K562 (cell line): ENCODE measurements at regions not wholly inside any gene's neighbourhood (a gene's known extent, or its start where the extent isn't known, plus 50 kb on each side); places are given as distances from the start of the nearest gene placed in this dataset.

Experiments
- ATAC-seq: fragments of 200-7000 bp; cut with Tn5 transposase; 3 replicates; pipeline ENCODE4 v1.9.1; 2020; ENCODE audit warnings: moderate library complexity
- BruUV-seq: library from RNA; stranded (reverse); fragments of 400-500 nt; replicated peaks from 2 replicates; lab custom pipeline; 2021; lab: Mats Ljungman, UMichigan
- CTCF ChIA-PET: fragments of 300-600 bp; formaldehyde crosslinking; extraction: SDS; loops from one replicate; lab custom pipeline; 2021; ENCODE audit warnings: low intra/inter-chr PET ratio; lab: Yijun Ruan, JAX
- POLR2A ChIA-PET: fragments of 300-600, 350-650 bp; sonication (Branson Sonifier 250); formaldehyde crosslinking; extraction: SDS; loops from one replicate; lab custom pipeline; 2021; ENCODE audit warnings: antibody characterized with exemption, inconsistent platforms; lab: Yijun Ruan, JAX
- DNase-seq, 4 experiments: peaks; one replicate each; pipeline versions ENCODE4 v3.0.0 to v3.0.0-alpha.2; 2011 to 2018; ENCODE audit warnings: low spot score in 3 of 4, mixed read lengths in 3 of 4; ENCODE audit errors: extremely low read depth in 1 of 4
- FAIRE-seq: peaks from 2 replicates; lab custom pipeline; 2011; peaks lifted over from hg19 to GRCh38; lab: Jason Lieb, UNC
- H2AFZ ChIP-seq: 2 replicates; pipeline ENCODE4 v1.6.0; 2011; ENCODE audit warnings: low read depth, low read length, control low read depth, inconsistent platforms
- H3K27ac ChIP-seq: fragments of 200-600 bp; 3 replicates; pipeline ENCODE4 v1.8.0; 2011; ENCODE audit warnings: low read depth, mild to moderate bottlenecking, control low read depth, inconsistent platforms, low read length, moderate library complexity, mixed read lengths; ENCODE audit errors: extremely low read depth
- H3K27me3 ChIP-seq, 2 experiments: fragments of 300-600 bp in 1 of 2; 2 replicates in 1 of 2; 3 replicates in 1 of 2; pipeline versions ENCODE4 v1.6.0 to v1.8.0; 2011; ENCODE audit warnings: inconsistent platforms in 2 of 2, low read length in 2 of 2, mild to moderate bottlenecking in 1 of 2, mixed read lengths in 1 of 2, moderate library complexity in 1 of 2; ENCODE audit not compliant: control insufficient read depth in 2 of 2, insufficient read depth in 2 of 2
- H3K36me3 ChIP-seq: fragments of 300-600 bp; 3 replicates; pipeline ENCODE4 v1.8.0; 2011; ENCODE audit warnings: mild to moderate bottlenecking, low read length, inconsistent platforms; ENCODE audit not compliant: control insufficient read depth, insufficient read depth
- H3K4me1 ChIP-seq, 2 experiments: fragments of 200-600 bp in 1 of 2; replicated peaks in 1 of 2; 2 replicates in 1 of 2; 3 replicates in 1 of 2; pipeline versions ENCODE4 v1.5.1 to v1.8.0; 2011; ENCODE audit warnings: inconsistent platforms in 2 of 2, low read length in 2 of 2, mild to moderate bottlenecking in 1 of 2, mixed read lengths in 1 of 2, moderate library complexity in 1 of 2; ENCODE audit not compliant: control insufficient read depth in 2 of 2, insufficient read depth in 2 of 2
- H3K4me2 ChIP-seq: 2 replicates; pipeline ENCODE4 v1.6.1; 2011; ENCODE audit warnings: low read length, control low read depth, inconsistent platforms, mixed read lengths; ENCODE audit not compliant: insufficient read depth
- H3K4me3 ChIP-seq: fragments of 200-600 bp; sonication (generic), shearing (Covaris generic); 2 replicates; pipeline ENCODE4 v1.5.1; 2016; ENCODE audit warnings: control low read depth, inconsistent platforms
- H3K79me2 ChIP-seq: fragments of 200-600 bp; 3 replicates; pipeline ENCODE4 v1.8.0; 2011; ENCODE audit warnings: low read length, inconsistent platforms; ENCODE audit not compliant: control insufficient read depth, insufficient read depth
- H3K9ac ChIP-seq, 2 experiments: 2 replicates each; pipeline versions ENCODE4 v1.6.0 to v1.6.1; 2011; ENCODE audit warnings: low read depth in 2 of 2, low read length in 2 of 2, control low read depth in 1 of 2, inconsistent platforms in 1 of 2, mild to moderate bottlenecking in 1 of 2, mixed read lengths in 1 of 2; ENCODE audit not compliant: insufficient read depth in 1 of 2
- H3K9me1 ChIP-seq: one replicate; pipeline ENCODE4 v1.6.0; 2011; ENCODE audit warnings: inconsistent platforms, mild to moderate bottlenecking, low read length, moderate library complexity; ENCODE audit not compliant: control insufficient read depth, insufficient read depth
- H3K9me3 ChIP-seq: replicated peaks from 2 replicates; pipeline ENCODE4 v1.5.1; 2011; ENCODE audit warnings: low read depth, low read length, inconsistent platforms; ENCODE audit not compliant: control insufficient read depth, insufficient read depth
- H4K20me1 ChIP-seq: replicated peaks from 2 replicates; pipeline ENCODE4 v1.6.1; 2011; ENCODE audit warnings: low read length, inconsistent platforms, mixed read lengths; ENCODE audit not compliant: control insufficient read depth, insufficient read depth
- CHD2 ChIP-seq: IDR thresholded peaks from 2 replicates; pipeline ENCODE4 v1.6.1; 2011; ENCODE audit warnings: low read depth, low read length
- ELF1 ChIP-seq: fragments of 200-800 bp; sonication (Bioruptor generic); IDR thresholded peaks from 2 replicates; pipeline ENCODE4 v1.6.1; 2016; ENCODE audit warnings: missing genetic modification characterization, missing compliant biosample characterization
- ELK3 ChIP-seq: fragments of 450-650 bp; formaldehyde crosslinking; IDR thresholded peaks from 2 replicates; pipeline ENCODE4 v1.4.0; 2020; ENCODE audit warnings: mild to moderate bottlenecking
- GABPA ChIP-seq: fragments of 200-800 bp; sonication (Bioruptor generic); conservative IDR thresholded peaks from 2 replicates; pipeline ENCODE4 v1.6.1; 2016; ENCODE audit warnings: low read depth, missing genetic modification characterization, missing compliant biosample characterization
- HOXB6 ChIP-seq: fragments of 250-450 bp; sonication (Bioruptor Pico); IDR thresholded peaks from 2 replicates; pipeline ENCODE4 v1.5.1; 2022; ENCODE audit warnings: mild to moderate bottlenecking, borderline replicate concordance
- JUN ChIP-seq, 2 experiments: sonication (generic) in 1 of 2; formaldehyde crosslinking in 1 of 2; IDR thresholded peaks; 2 replicates each; pipeline versions ENCODE4 v1.6.1 to v1.8.0; 2012 to 2022; ENCODE audit warnings: borderline replicate concordance in 2 of 2, mild to moderate bottlenecking in 2 of 2, improper control_type of control experiment in 1 of 2, low read depth in 1 of 2, low read length in 1 of 2, missing genetic modification reagents in 1 of 2
- KLF6 ChIP-seq: fragments of 250-450 bp; sonication (Bioruptor Pico); IDR thresholded peaks from 2 replicates; pipeline ENCODE4 v1.4.0; 2020; ENCODE audit warnings: mild to moderate bottlenecking, moderate library complexity, borderline replicate concordance
- NCOA4 ChIP-seq: fragments of 450-650 bp; IDR thresholded peaks from 2 replicates; pipeline ENCODE4 v1.6.1; 2018; ENCODE audit warnings: mild to moderate bottlenecking; ENCODE audit not compliant: partially characterized antibody
- PHF21A ChIP-seq: fragments of 450-650 bp; IDR thresholded peaks from 2 replicates; pipeline ENCODE4 v1.6.1; 2017; ENCODE audit warnings: low read depth, borderline replicate concordance
- RBM25 ChIP-seq: fragments of 200-400 bp; formaldehyde crosslinking; IDR thresholded peaks from 2 replicates; pipeline ENCODE4 v1.6.1; 2018; ENCODE audit warnings: low read length, low read depth, moderate library complexity; ENCODE audit not compliant: severe bottlenecking
- RBM34 ChIP-seq: fragments of 200-400 bp; formaldehyde crosslinking; IDR thresholded peaks from 2 replicates; pipeline ENCODE4 v1.6.1; 2018; ENCODE audit warnings: low read length, borderline replicate concordance; ENCODE audit not compliant: insufficient read depth
- SLC30A9 ChIP-seq: fragments of 250-450 bp; sonication (Bioruptor Pico); IDR thresholded peaks from 2 replicates; pipeline ENCODE4 v1.8.0; 2022; ENCODE audit warnings: mild to moderate bottlenecking, moderate library complexity
- TAF7 ChIP-seq: fragments of 450-650 bp; IDR thresholded peaks from 2 replicates; pipeline ENCODE4 v1.6.1; 2016; ENCODE audit warnings: missing genetic modification characterization, missing compliant biosample characterization
- TRIM28 ChIP-seq: fragments of 450-650 bp; IDR thresholded peaks from 2 replicates; pipeline ENCODE4 v1.6.1; 2017
- ZNF134 ChIP-seq: fragments of 250-450 bp; sonication (Bioruptor Pico); conservative IDR thresholded peaks from 2 replicates; pipeline ENCODE4 v1.4.0; 2020
- ZNF589 ChIP-seq: fragments of 200-800 bp; sonication (Bioruptor generic); IDR thresholded peaks from 2 replicates; pipeline ENCODE4 v1.6.1; 2016; ENCODE audit warnings: low read depth, missing genetic modification characterization, missing compliant biosample characterization
- whole genome bisulfite sequencing: fragments of 100-300 bp; shearing (Covaris generic); methylation state at CpG from one replicate; pipeline ENCODE4 v1.1.6; 2016; ENCODE audit warnings: low coverage, mixed read lengths; ENCODE audit not compliant: insufficient coverage; ENCODE audit errors: missing lambda C conversion rate; 5-methylcytosine and 5-hydroxymethylcytosine counted together
- in situ Hi-C: fragments of 300-500 bp; cut with MboI; formaldehyde crosslinking; loops from 4 replicates; pipeline ENCODE4 v1.15.0; 2018; ENCODE audit warnings: inconsistent platforms, mixed read lengths
- intact Hi-C: fragments of 100-400 bp; cut with micrococcal nuclease; formaldehyde crosslinking; loops from 2 replicates; pipeline ENCODE4 v1.14.2; 2022
- TF ChIP-seq, protein P1 (sequence below): sonication (generic); formaldehyde crosslinking; IDR thresholded peaks from 2 replicates; pipeline ENCODE4 v1.8.0; 2022; ENCODE audit warnings: mild to moderate bottlenecking, missing genetic modification reagents

GRCh38 chr4:188511431-188511830, 372.2 kb downstream of the TRIML1 start (continued):
- TF ChIP-seq ELF1 (tag) (no peak), SLC30A9 (CRISPR knock-in tag) (no peak), ELK3 (CRISPR knock-in tag) (no peak), JUN (IDR thresholded peaks at IDR 0.05; ENCODE audit: borderline replicate concordance, low read depth, low read length) (no peak), JUN (CRISPR knock-in tag; IDR thresholded peaks at IDR 0.05; ENCODE audit: borderline replicate concordance) (no peak), HOXB6 (CRISPR knock-in tag) (no peak), ZNF589 (CRISPR knock-in tag) (no peak)
- TF ChIP-seq, protein P1, sequence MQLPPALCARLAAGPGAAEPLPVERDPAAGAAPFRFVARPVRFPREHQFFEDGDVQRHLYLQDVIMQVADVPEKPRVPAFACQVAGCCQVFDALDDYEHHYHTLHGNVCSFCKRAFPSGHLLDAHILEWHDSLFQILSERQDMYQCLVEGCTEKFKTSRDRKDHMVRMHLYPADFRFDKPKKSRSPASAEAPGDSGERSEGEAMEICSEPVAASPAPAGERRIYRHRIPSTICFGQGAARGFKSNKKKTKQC (CRISPR knock-in tag), result no peak
- TF ChIP-seq, all 486 proteins: peak for 0

GRCh38 chr4:188532751-188533150, 393.5 kb downstream of the TRIML1 start:
- H3K79me2 ChIP-seq, result no peaks in the 10 kb centered on the region
- no TSS peak for BruUV-seq
- in situ Hi-C loops, result no loop called here

More at GRCh38 chr4:188532751-188533150, 393.5 kb downstream of the TRIML1 start:
- Histone ChIP-seq H3K4me3 (no peak overlapping the region), H3K4me1 (no peaks in the 10 kb centered on the region), H3K27me3 (no peaks in the 10 kb centered on the region), H3K9me3 (no peaks in the 10 kb centered on the region), H3K4me2 (no peak overlapping the region), H4K20me1 (no peaks in the 10 kb centered on the region), H2AFZ (no peak overlapping the region), H3K9ac (no peak overlapping the region), H3K9me1 (no peaks in the 10 kb centered on the region), H3K27ac (no peak overlapping the region), H3K36me3 (no peaks in the 10 kb centered on the region)
- intact Hi-C loops, result no loop called here
- 1% methylated on average over 10 of the region's 10 CpGs for WGBS
- TF ChIP-seq ZNF134 (CRISPR knock-in tag), result no peak
- no peak for TF ChIP-seq KLF6 (CRISPR knock-in tag)
- TF ChIP-seq RBM34, result no peak
- TF ChIP-seq CHD2, result no peak
- no peak for TF ChIP-seq TAF7 (tag)
- no peak for TF ChIP-seq PHF21A
- no peak for TF ChIP-seq GABPA (tag)
- TF ChIP-seq TRIM28, result no peak
- no peak for TF ChIP-seq RBM25
- TF ChIP-seq NCOA4, result no peak
- CTCF ChIA-PET, result no interaction called here
- FAIRE-seq, result no peak
- DNase-seq, result no peak
- POLR2A ChIA-PET, result no interaction called here
- no peak for ATAC-seq
